Loucy (cell line): ENCODE measurements at regions not wholly inside any gene's neighbourhood (a gene's known extent, or its start where the extent isn't known, plus 50 kb on each side); places are given as distances from the start of the nearest gene placed in this dataset.

Experiments used
- H2AFZ ChIP-seq: fragments of 200-600 bp; sonication (generic); 2 replicates; pipeline ENCODE4 v1.6.0; 2016; ENCODE audit warnings: antibody characterized with exemption, mild to moderate bottlenecking, low read length, moderate library complexity
- H3F3A ChIP-seq: fragments of 200-600 bp; 2 replicates; pipeline ENCODE4 v1.6.0; 2016; ENCODE audit warnings: antibody characterized with exemption, low read depth, mild to moderate bottlenecking
- H3K27me3 ChIP-seq: fragments of 200-600 bp; sonication (generic); 2 replicates; pipeline ENCODE4 v1.6.1; 2014; ENCODE audit warnings: low read length, mild to moderate bottlenecking; ENCODE audit not compliant: insufficient read depth, poor library complexity, severe bottlenecking
- H3K36me3 ChIP-seq: fragments of 200-600 bp; sonication (generic); 2 replicates; pipeline ENCODE4 v1.6.1; 2016; ENCODE audit warnings: low read length; ENCODE audit not compliant: insufficient read depth
- H3K4me1 ChIP-seq: fragments of 200-600 bp; sonication (generic); 2 replicates; pipeline ENCODE4 v1.5.1; 2014; ENCODE audit warnings: low read length, mild to moderate bottlenecking; ENCODE audit not compliant: insufficient read depth, poor library complexity, severe bottlenecking
- H3K4me2 ChIP-seq: fragments of 200-600 bp; sonication (generic); 2 replicates; pipeline ENCODE4 v1.6.0; 2014; ENCODE audit warnings: antibody characterized with exemption, low read length, low read depth, mild to moderate bottlenecking; ENCODE audit not compliant: poor library complexity, severe bottlenecking
- H3K4me3 ChIP-seq: fragments of 200-600 bp; sonication (generic); 2 replicates; pipeline ENCODE4 v1.5.1; 2014; ENCODE audit warnings: low read length, mild to moderate bottlenecking, mixed read lengths; ENCODE audit not compliant: poor library complexity, severe bottlenecking
- H3K79me2 ChIP-seq: fragments of 200-600 bp; sonication (generic); 2 replicates; pipeline ENCODE4 v1.6.1; 2014; ENCODE audit warnings: low read length; ENCODE audit not compliant: insufficient read depth
- H3K9ac ChIP-seq: fragments of 200-600 bp; sonication (generic); 2 replicates; pipeline ENCODE4 v1.6.0; 2014; ENCODE audit warnings: mild to moderate bottlenecking, low read depth, low read length, moderate library complexity; ENCODE audit not compliant: poor library complexity, severe bottlenecking
- H3K9me2 ChIP-seq: fragments of 200-600 bp; sonication (generic); replicated peaks from 2 replicates; pipeline ENCODE4 v1.6.1; 2016; ENCODE audit warnings: low read depth, low read length, mixed read lengths
- H3K9me3 ChIP-seq: fragments of 200-600 bp; sonication (generic); 2 replicates; pipeline ENCODE4 v1.6.1; 2014; ENCODE audit warnings: mild to moderate bottlenecking, antibody characterized with exemption, low read length, low read depth; ENCODE audit not compliant: insufficient read depth
- H4K20me1 ChIP-seq: fragments of 200-600 bp; sonication (generic); 2 replicates; pipeline ENCODE4 v1.6.0; 2014; ENCODE audit warnings: antibody characterized with exemption, low read length, mild to moderate bottlenecking; ENCODE audit not compliant: insufficient read depth, poor library complexity, severe bottlenecking
- CTCF ChIP-seq: fragments of 200-600 bp; sonication (generic); conservative IDR thresholded peaks from 2 replicates; pipeline ENCODE4 v1.5.1; 2014; ENCODE audit warnings: mild to moderate bottlenecking, antibody characterized with exemption, low read length
- EZH2phosphoT487 ChIP-seq: fragments of 200-600 bp; IDR thresholded peaks from 2 replicates; pipeline ENCODE4 v1.6.1; 2018; ENCODE audit warnings: antibody characterized with exemption, mild to moderate bottlenecking, moderate library complexity, borderline replicate concordance

DNA sequence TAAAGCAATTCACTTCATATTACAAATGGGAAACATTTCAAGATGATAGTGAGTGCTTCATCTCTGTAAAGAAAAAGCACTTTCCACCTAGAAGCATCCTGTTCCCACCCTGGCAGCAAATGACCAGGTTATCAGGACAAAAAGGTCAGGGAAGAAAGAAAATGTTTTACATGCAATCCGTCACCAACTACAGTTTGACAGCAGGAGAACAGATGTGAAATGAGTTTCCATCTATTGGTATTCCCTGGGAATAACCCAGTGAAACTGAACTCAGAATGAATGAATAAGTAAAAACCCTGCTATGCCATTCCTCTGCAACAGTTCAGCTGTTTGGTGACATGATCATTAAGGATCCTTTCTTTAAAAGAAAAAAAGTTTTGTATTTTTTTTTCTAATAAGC lies 67.6 kb downstream of the HTR1A start:
- H3K36me3 ChIP-seq, result no peaks in the 10 kb centered on the region
- H3K4me1 ChIP-seq, result no peaks in the 10 kb centered on the region
- H3K9me3 ChIP-seq, result no peaks in the 10 kb centered on the region
- no peaks in the 10 kb centered on the region for H4K20me1 ChIP-seq
- no peak overlapping the region for H3K4me3 ChIP-seq
- H3K79me2 ChIP-seq, result no peaks in the 10 kb centered on the region
- no peak overlapping the region for H2AFZ ChIP-seq
- H3K27me3 ChIP-seq, result no peaks in the 10 kb centered on the region
- no peaks in the 10 kb centered on the region for H3F3A ChIP-seq
- no peak overlapping the region for H3K4me2 ChIP-seq
- H3K9me2 ChIP-seq, result no peaks in the 10 kb centered on the region
- no peak overlapping the region for H3K9ac ChIP-seq
- no peak for TF ChIP-seq EZH2phosphoT487
- no peak for TF ChIP-seq CTCF

DNA sequence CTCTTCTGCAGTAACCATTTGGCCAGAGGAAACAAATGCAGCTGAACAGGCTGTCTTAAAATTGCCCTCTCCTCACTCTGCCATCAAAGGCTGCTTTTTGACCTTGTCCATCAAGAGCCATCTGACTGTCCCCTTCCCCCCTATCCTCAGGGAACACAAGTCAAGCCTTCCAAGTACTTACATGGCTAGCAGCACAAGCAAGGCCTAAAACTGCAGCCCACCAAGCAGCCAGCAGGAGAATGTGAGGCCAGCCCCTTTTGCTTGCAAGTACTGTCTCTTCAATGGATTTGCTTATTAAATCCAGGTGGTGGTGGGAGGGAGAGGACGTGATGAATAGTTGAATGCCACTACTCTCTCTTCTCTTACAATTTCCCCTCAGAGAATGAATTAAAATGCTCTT lies 83.5 kb downstream of the HTR1A start:
- H3K27me3 ChIP-seq, result no peaks in the 10 kb centered on the region

DNA sequence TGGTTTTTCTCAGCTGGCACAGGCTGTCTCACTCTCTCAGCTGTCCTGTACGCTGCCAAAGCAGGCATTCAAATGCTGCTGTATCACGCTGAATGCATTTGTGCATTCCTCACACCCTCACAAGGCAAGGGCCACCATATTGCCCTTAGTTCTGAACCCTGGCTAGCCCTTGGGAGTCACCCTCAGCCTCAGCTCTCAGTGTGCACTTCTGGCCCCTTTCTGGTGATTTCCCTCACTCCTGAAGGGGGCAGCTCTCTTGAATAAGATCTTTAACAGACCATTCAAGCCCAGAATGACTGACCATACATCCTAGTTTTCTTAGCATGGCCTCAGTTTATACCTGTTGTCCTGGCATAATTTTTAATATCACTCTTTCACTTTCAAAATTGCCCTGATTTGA lies 84.3 kb downstream of the HTR1A start:
- TF ChIP-seq CTCF (no peak), EZH2phosphoT487 (no peak)

More for the DNA sequence above, 83.5 kb downstream of the HTR1A start:
- Histone ChIP-seq H3K4me2 (no peak overlapping the region), H2AFZ (no peak overlapping the region), H3K79me2 (no peaks in the 10 kb centered on the region), H3K4me1 (no peaks in the 10 kb centered on the region), H4K20me1 (no peaks in the 10 kb centered on the region), H3K9ac (no peak overlapping the region), H3K4me3 (no peak overlapping the region), H3K36me3 (no peaks in the 10 kb centered on the region), H3K9me3 (no peaks in the 10 kb centered on the region), H3F3A (no peaks in the 10 kb centered on the region), H3K9me2 (no peaks in the 10 kb centered on the region)
- TF ChIP-seq CTCF, result no peak
- no peak for TF ChIP-seq EZH2phosphoT487

More for the DNA sequence above, 84.3 kb downstream of the HTR1A start:
- Histone ChIP-seq H4K20me1 (no peaks in the 10 kb centered on the region), H3K36me3 (no peaks in the 10 kb centered on the region), H3K9ac (no peak overlapping the region), H2AFZ (no peak overlapping the region), H3F3A (no peaks in the 10 kb centered on the region), H3K4me2 (no peak overlapping the region), H3K79me2 (no peaks in the 10 kb centered on the region), H3K9me2 (no peaks in the 10 kb centered on the region), H3K9me3 (no peaks in the 10 kb centered on the region), H3K4me3 (no peak overlapping the region), H3K4me1 (no peaks in the 10 kb centered on the region), H3K27me3 (no peaks in the 10 kb centered on the region)
